Thyroid gland (tissue), 4 donors: ENCODE measurements at regions not wholly inside any gene's neighbourhood (a gene's known extent, or its start where the extent isn't known, plus 50 kb on each side); places are given as distances from the start of the nearest gene placed in this dataset.

ENCODE experiments used
- DNase-seq, 2 donors: peaks; one replicate each; pipeline ENCODE4 v3.0.0-alpha.2; 2019
- H3K27ac ChIP-seq, 3 donors: fragments of 200-600 bp; sonication (generic); 1 replicate in 2 of 3; 2 replicates in 1 of 3; pipeline ENCODE4 v1.5.1; 2016 to 2019; ENCODE audit warnings: mild to moderate bottlenecking in 1 of 3, moderate library complexity in 1 of 3
- H3K27me3 ChIP-seq: fragments of 200-600 bp; sonication (generic); one replicate; pipeline ENCODE4 v1.5.1; 2019
- H3K36me3 ChIP-seq, 2 donors: fragments of 200-600 bp; sonication (generic); one replicate each; pipeline ENCODE4 v1.5.1; 2016 to 2019
- H3K4me1 ChIP-seq, 2 donors: fragments of 200-600 bp; sonication (generic); one replicate each; pipeline ENCODE4 v1.5.1; 2017 to 2019
- H3K4me3 ChIP-seq, 3 donors: fragments of 200-600 bp; sonication (generic); replicated peaks in 1 of 3; 1 replicate in 2 of 3; 2 replicates in 1 of 3; pipeline ENCODE4 v1.5.1; 2016; ENCODE audit warnings: mild to moderate bottlenecking in 1 of 3
- H3K9me3 ChIP-seq: fragments of 200-600 bp; sonication (generic); one replicate; pipeline ENCODE4 v1.5.1; 2017
- CTCF ChIP-seq, 6 experiments: fragments of 200-600 bp in 3 of 6; fragments of 450-650 bp in 3 of 6; sonication (generic) in 3 of 6; IDR thresholded peaks; one replicate each; pipeline ENCODE4 v1.5.1; 2016 to 2019; ENCODE audit warnings: antibody characterized with exemption in 6 of 6, mild to moderate bottlenecking in 2 of 6, inconsistent platforms in 1 of 6, moderate library complexity in 1 of 6
- POLR2A ChIP-seq, 2 donors: fragments of 450-650 bp; IDR thresholded peaks; one replicate each; pipeline ENCODE4 v1.6.1; 2017; ENCODE audit warnings: antibody characterized with exemption in 2 of 2, mild to moderate bottlenecking in 2 of 2, moderate library complexity in 1 of 2
- WGBS, 2 donors: methylation state at CpG; one replicate each; pipeline ENCODE4 v1.1.5; 2017; 5-methylcytosine and 5-hydroxymethylcytosine counted together
- intact Hi-C: fragments of 100-400 bp; cut with DNase I; formaldehyde crosslinking; loops from one replicate; pipeline ENCODE4 v1.15.1; 2023

- TF ChIP-seq CTCF (IDR thresholded peaks at IDR 0.05) (no peak), POLR2A (IDR thresholded peaks at IDR 0.05) (no peak)
- intact Hi-C loops: no loop called here
- Histone ChIP-seq H3K4me3 (no peak overlapping the region), H3K36me3 (no peaks in the 10 kb centered on the region), H3K27me3 (no peaks in the 10 kb centered on the region), H3K4me1 (peaks cover 25 to 36% of the 10 kb centered on the region in 2 donors), H3K27ac (no peak overlapping the region), H3K9me3 (no peaks in the 10 kb centered on the region)
- WGBS, 2 donors: 80 to 82% methylated on average over 10 of the region's 10 CpGs
- DNase-seq: no peak
Measured at GRCh38 chr6:43977404-43978111, 149.7 kb downstream of the MRPL14 start.

GRCh38 chr6:43976706-43977403, 150.4 kb downstream of the MRPL14 start:
- H3K36me3 ChIP-seq: no peaks in the 10 kb centered on the region
- H3K4me3 ChIP-seq: no peak overlapping the region
- no peaks in the 10 kb centered on the region for H3K9me3 ChIP-seq
- intact Hi-C loops: no loop called here
- H3K27me3 ChIP-seq: no peaks in the 10 kb centered on the region
- H3K4me1 ChIP-seq: peaks cover 32 to 43% of the 10 kb centered on the region in 2 donors
- WGBS, 2 donors: 65 to 67% methylated on average over 5 of the region's 5 CpGs
- H3K27ac ChIP-seq: no peak overlapping the region
- DNase-seq: peak; percentile 57 to 59
- no peak for TF ChIP-seq POLR2A (IDR thresholded peaks at IDR 0.05)
- TF ChIP-seq CTCF (IDR thresholded peaks at IDR 0.05): no peak

- Histone ChIP-seq H3K4me3 (no peak overlapping the region), H3K27me3 (no peaks in the 10 kb centered on the region), H3K27ac (no peak overlapping the region), H3K9me3 (no peaks in the 10 kb centered on the region), H3K4me1 (peaks cover 41 to 52% of the 10 kb centered on the region in 2 donors), H3K36me3 (no peaks in the 10 kb centered on the region)
- intact Hi-C loops: no loop called here
- DNase-seq: no peak
- no peak for TF ChIP-seq CTCF (IDR thresholded peaks at IDR 0.05)
- 88% methylated on average over 3 of the region's 3 CpGs for WGBS, 2 donors
Measured at GRCh38 chr6:43974643-43975230, 152.5 kb downstream of the MRPL14 start.

- H3K36me3 ChIP-seq: no peaks in the 10 kb centered on the region
- peak; percentile 85 to 88 for DNase-seq
- no peak overlapping the region for H3K4me3 ChIP-seq
- TF ChIP-seq POLR2A (IDR thresholded peaks at IDR 0.05) (no peak), CTCF (IDR thresholded peaks at IDR 0.05) (no peak)
- peaks cover 38 to 48% of the 10 kb centered on the region in 2 donors for H3K4me1 ChIP-seq
- no peaks in the 10 kb centered on the region for H3K27me3 ChIP-seq
- 37 to 50% methylated on average over 4 of the region's 4 CpGs for WGBS, 2 donors
- H3K27ac ChIP-seq: peak overlapping the region; percentile 31 to 74 (median 68)
- H3K9me3 ChIP-seq: no peaks in the 10 kb centered on the region
- intact Hi-C loops: no loop called here
Measured at GRCh38 chr6:43973357-43973756, 153.9 kb downstream of the MRPL14 start.

- peak overlapping the region; percentile 31 to 74 (median 68) for H3K27ac ChIP-seq
- intact Hi-C loops: no loop called here
- WGBS, 2 donors: 14 to 20% methylated on average over 3 of the region's 3 CpGs
Measured at GRCh38 chr6:43972913-43973300, 154.3 kb downstream of the MRPL14 start.

More at GRCh38 chr6:43972913-43973300, 154.3 kb downstream of the MRPL14 start:
- Histone ChIP-seq H3K4me1 (peaks cover 38 to 47% of the 10 kb centered on the region in 2 donors), H3K36me3 (no peaks in the 10 kb centered on the region), H3K9me3 (no peaks in the 10 kb centered on the region), H3K4me3 (no peak overlapping the region), H3K27me3 (no peaks in the 10 kb centered on the region)
- DNase-seq: peak; percentile 79 to 86
- TF ChIP-seq POLR2A (IDR thresholded peaks at IDR 0.05) (no peak), CTCF (IDR thresholded peaks at IDR 0.05) (no peak)
